K562 (cell line): ENCODE measurements at regions not wholly inside any gene's neighbourhood (a gene's known extent, or its start where the extent isn't known, plus 50 kb on each side); places are given as distances from the start of the nearest gene placed in this dataset.

Source experiments
- ATAC-seq: fragments of 200-7000 bp; cut with Tn5 transposase; 3 replicates; pipeline ENCODE4 v1.9.1; 2020; ENCODE audit warnings: moderate library complexity
- BruUV-seq: library from RNA; stranded (reverse); fragments of 400-500 nt; replicated peaks from 2 replicates; lab custom pipeline; 2021; lab: Mats Ljungman, UMichigan
- CTCF ChIA-PET: fragments of 300-600 bp; formaldehyde crosslinking; extraction: SDS; loops from one replicate; lab custom pipeline; 2021; ENCODE audit warnings: low intra/inter-chr PET ratio; lab: Yijun Ruan, JAX
- POLR2A ChIA-PET: fragments of 300-600, 350-650 bp; sonication (Branson Sonifier 250); formaldehyde crosslinking; extraction: SDS; loops from one replicate; lab custom pipeline; 2021; ENCODE audit warnings: antibody characterized with exemption, inconsistent platforms; lab: Yijun Ruan, JAX
- DNase-seq, 4 experiments: peaks; one replicate each; pipeline versions ENCODE4 v3.0.0 to v3.0.0-alpha.2; 2011 to 2018; ENCODE audit warnings: low spot score in 3 of 4, mixed read lengths in 3 of 4; ENCODE audit errors: extremely low read depth in 1 of 4
- FAIRE-seq: peaks from 2 replicates; lab custom pipeline; 2011; peaks lifted over from hg19 to GRCh38; lab: Jason Lieb, UNC
- H2AFZ ChIP-seq: 2 replicates; pipeline ENCODE4 v1.6.0; 2011; ENCODE audit warnings: low read depth, low read length, control low read depth, inconsistent platforms
- H3K27ac ChIP-seq: fragments of 200-600 bp; 3 replicates; pipeline ENCODE4 v1.8.0; 2011; ENCODE audit warnings: low read depth, mild to moderate bottlenecking, control low read depth, inconsistent platforms, low read length, moderate library complexity, mixed read lengths; ENCODE audit errors: extremely low read depth
- H3K27me3 ChIP-seq, 2 experiments: fragments of 300-600 bp in 1 of 2; 2 replicates in 1 of 2; 3 replicates in 1 of 2; pipeline versions ENCODE4 v1.6.0 to v1.8.0; 2011; ENCODE audit warnings: inconsistent platforms in 2 of 2, low read length in 2 of 2, mild to moderate bottlenecking in 1 of 2, mixed read lengths in 1 of 2, moderate library complexity in 1 of 2; ENCODE audit not compliant: control insufficient read depth in 2 of 2, insufficient read depth in 2 of 2
- H3K36me3 ChIP-seq: fragments of 300-600 bp; 3 replicates; pipeline ENCODE4 v1.8.0; 2011; ENCODE audit warnings: mild to moderate bottlenecking, low read length, inconsistent platforms; ENCODE audit not compliant: control insufficient read depth, insufficient read depth
- H3K4me1 ChIP-seq, 2 experiments: fragments of 200-600 bp in 1 of 2; replicated peaks in 1 of 2; 2 replicates in 1 of 2; 3 replicates in 1 of 2; pipeline versions ENCODE4 v1.5.1 to v1.8.0; 2011; ENCODE audit warnings: inconsistent platforms in 2 of 2, low read length in 2 of 2, mild to moderate bottlenecking in 1 of 2, mixed read lengths in 1 of 2, moderate library complexity in 1 of 2; ENCODE audit not compliant: control insufficient read depth in 2 of 2, insufficient read depth in 2 of 2
- H3K4me2 ChIP-seq: 2 replicates; pipeline ENCODE4 v1.6.1; 2011; ENCODE audit warnings: low read length, control low read depth, inconsistent platforms, mixed read lengths; ENCODE audit not compliant: insufficient read depth
- H3K4me3 ChIP-seq: fragments of 200-600 bp; sonication (generic), shearing (Covaris generic); 2 replicates; pipeline ENCODE4 v1.5.1; 2016; ENCODE audit warnings: control low read depth, inconsistent platforms
- H3K79me2 ChIP-seq: fragments of 200-600 bp; 3 replicates; pipeline ENCODE4 v1.8.0; 2011; ENCODE audit warnings: low read length, inconsistent platforms; ENCODE audit not compliant: control insufficient read depth, insufficient read depth
- H3K9ac ChIP-seq, 2 experiments: 2 replicates each; pipeline versions ENCODE4 v1.6.0 to v1.6.1; 2011; ENCODE audit warnings: low read depth in 2 of 2, low read length in 2 of 2, control low read depth in 1 of 2, inconsistent platforms in 1 of 2, mild to moderate bottlenecking in 1 of 2, mixed read lengths in 1 of 2; ENCODE audit not compliant: insufficient read depth in 1 of 2
- H3K9me1 ChIP-seq: one replicate; pipeline ENCODE4 v1.6.0; 2011; ENCODE audit warnings: inconsistent platforms, mild to moderate bottlenecking, low read length, moderate library complexity; ENCODE audit not compliant: control insufficient read depth, insufficient read depth
- H3K9me3 ChIP-seq: replicated peaks from 2 replicates; pipeline ENCODE4 v1.5.1; 2011; ENCODE audit warnings: low read depth, low read length, inconsistent platforms; ENCODE audit not compliant: control insufficient read depth, insufficient read depth
- H4K20me1 ChIP-seq: replicated peaks from 2 replicates; pipeline ENCODE4 v1.6.1; 2011; ENCODE audit warnings: low read length, inconsistent platforms, mixed read lengths; ENCODE audit not compliant: control insufficient read depth, insufficient read depth
- JUND ChIP-seq, 2 experiments: IDR thresholded peaks; 2 replicates in 1 of 2; 3 replicates in 1 of 2; pipeline ENCODE4 v1.6.1; 2011; ENCODE audit warnings: borderline replicate concordance in 2 of 2, low read depth in 2 of 2, low read length in 2 of 2, improper control_type of control experiment in 1 of 2, missing biosample characterization in 1 of 2, missing genetic modification characterization in 1 of 2, missing genetic modification reagents in 1 of 2
- NFE2 ChIP-seq: IDR thresholded peaks from 2 replicates; pipeline ENCODE4 v1.6.1; 2014; ENCODE audit warnings: antibody characterized with exemption, low read depth
- NFYB ChIP-seq: IDR thresholded peaks from 2 replicates; pipeline ENCODE4 v1.6.1; 2011; ENCODE audit warnings: mild to moderate bottlenecking, moderate library complexity; ENCODE audit not compliant: insufficient read length; ENCODE audit errors: extremely low read depth
- RCOR1 ChIP-seq, 2 experiments: IDR thresholded peaks; 2 replicates each; pipeline ENCODE4 v1.6.1; 2012; ENCODE audit warnings: low read depth in 2 of 2, low read length in 2 of 2, borderline replicate concordance in 1 of 2, improper control_type of control experiment in 1 of 2
- ZFPM2 ChIP-seq: fragments of 250-450 bp; sonication (Bioruptor Pico); IDR thresholded peaks from 2 replicates; pipeline ENCODE4 v1.5.1; 2022; ENCODE audit warnings: mild to moderate bottlenecking
- WGBS: fragments of 100-300 bp; shearing (Covaris generic); methylation state at CpG from one replicate; pipeline ENCODE4 v1.1.6; 2016; ENCODE audit warnings: low coverage, mixed read lengths; ENCODE audit not compliant: insufficient coverage; ENCODE audit errors: missing lambda C conversion rate; 5-methylcytosine and 5-hydroxymethylcytosine counted together
- in situ Hi-C: fragments of 300-500 bp; cut with MboI; formaldehyde crosslinking; loops from 4 replicates; pipeline ENCODE4 v1.15.0; 2018; ENCODE audit warnings: inconsistent platforms, mixed read lengths
- intact Hi-C: fragments of 100-400 bp; cut with micrococcal nuclease; formaldehyde crosslinking; loops from 2 replicates; pipeline ENCODE4 v1.14.2; 2022
- TF ChIP-seq, protein P1 (sequence below), 2 experiments: fragments of 450-650 bp; IDR thresholded peaks; 2 replicates each; pipeline ENCODE4 v1.6.1; 2016; ENCODE audit warnings: mild to moderate bottlenecking in 2 of 2, borderline replicate concordance in 1 of 2, low read depth in 1 of 2, moderate library complexity in 1 of 2

DNA sequence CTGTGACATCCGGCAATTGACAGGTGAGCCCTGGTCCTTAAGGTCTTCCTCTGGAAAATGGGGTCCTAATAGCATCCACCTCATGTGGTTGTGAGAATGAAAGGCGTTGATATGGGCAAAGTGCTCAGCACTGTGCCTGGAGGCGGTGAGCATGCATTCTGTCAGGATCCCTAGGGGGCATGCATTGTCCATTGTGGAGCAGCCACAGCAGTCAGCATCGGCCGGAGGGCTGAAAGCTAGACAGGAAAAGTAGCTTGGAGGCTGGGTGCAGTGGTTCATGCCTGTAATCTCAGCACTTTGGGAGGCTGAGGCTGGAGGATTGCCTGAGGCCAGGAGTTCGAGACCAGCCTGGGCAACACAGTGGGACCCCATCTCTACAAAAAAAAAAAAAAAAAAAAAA is 122.2 kb downstream of the LHX2 start (continued):
- TF ChIP-seq ZFPM2 (CRISPR knock-in tag) (no peak), NFE2 (0 out of 2 replicates have a peak, but pooled peaks have one; percentile 27), JUND (IDR thresholded peaks at IDR 0.05; ENCODE audit: borderline replicate concordance, low read depth, low read length) (peak; percentile 37; the same call in 1 of the 2 replicates), JUND (tag; IDR thresholded peaks at IDR 0.05; ENCODE audit: borderline replicate concordance, low read depth, low read length) (no peak; the same call in 2 of the 3 replicates), RCOR1 (IDR thresholded peaks at IDR 0.05; ENCODE audit: borderline replicate concordance in 1 of 2, low read depth in 2 of 2, low read length in 2 of 2) (peak in 1 of 2 experiments; percentile 32; a peak in 1 of 4 replicates)

DNA sequence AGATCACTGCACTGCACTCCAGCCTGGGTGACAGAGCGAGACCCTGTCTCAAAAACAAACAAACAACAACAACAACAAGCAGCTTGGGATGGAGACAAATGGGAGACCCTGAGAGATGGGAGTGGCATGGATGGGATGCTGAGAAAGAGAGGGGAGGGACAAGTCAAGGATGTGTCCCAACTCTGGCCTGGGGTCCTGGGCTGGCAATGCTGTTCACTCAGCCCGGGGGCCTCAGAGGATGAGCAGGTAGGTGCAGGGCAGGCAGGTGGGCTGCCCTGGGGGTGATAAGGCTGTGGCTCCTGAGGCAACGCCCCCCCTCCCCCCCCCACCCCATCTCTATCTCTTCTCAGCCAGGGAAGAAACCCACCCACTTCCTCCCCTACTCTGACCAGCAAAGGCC is 123.0 kb downstream of the LHX2 start:
- Histone ChIP-seq H3K4me3 (no peak overlapping the region), H4K20me1 (no peaks in the 10 kb centered on the region), H3K36me3 (no peaks in the 10 kb centered on the region), H3K9me1 (no peaks in the 10 kb centered on the region), H2AFZ (no peak overlapping the region), H3K9ac (no peak overlapping the region), H3K79me2 (no peaks in the 10 kb centered on the region), H3K9me3 (no peaks in the 10 kb centered on the region), H3K27me3 (peaks cover 0 to 9% of the 10 kb centered on the region in 2 experiments; a peak in 2 of 5 replicates), H3K27ac (no peak overlapping the region), H3K4me2 (no peak overlapping the region), H3K4me1 (peaks cover 0 to 3% of the 10 kb centered on the region in 2 experiments; a peak in 3 of 5 replicates)
- 39% methylated on average over 2 of the region's 3 CpGs for WGBS
- ATAC-seq (no peak), DNase-seq (no peak), FAIRE-seq (no peak)
- POLR2A ChIA-PET: no interaction called here
- in situ Hi-C loops: no loop called here
- no peak for TF ChIP-seq NFYB
- TF ChIP-seq, protein P1, sequence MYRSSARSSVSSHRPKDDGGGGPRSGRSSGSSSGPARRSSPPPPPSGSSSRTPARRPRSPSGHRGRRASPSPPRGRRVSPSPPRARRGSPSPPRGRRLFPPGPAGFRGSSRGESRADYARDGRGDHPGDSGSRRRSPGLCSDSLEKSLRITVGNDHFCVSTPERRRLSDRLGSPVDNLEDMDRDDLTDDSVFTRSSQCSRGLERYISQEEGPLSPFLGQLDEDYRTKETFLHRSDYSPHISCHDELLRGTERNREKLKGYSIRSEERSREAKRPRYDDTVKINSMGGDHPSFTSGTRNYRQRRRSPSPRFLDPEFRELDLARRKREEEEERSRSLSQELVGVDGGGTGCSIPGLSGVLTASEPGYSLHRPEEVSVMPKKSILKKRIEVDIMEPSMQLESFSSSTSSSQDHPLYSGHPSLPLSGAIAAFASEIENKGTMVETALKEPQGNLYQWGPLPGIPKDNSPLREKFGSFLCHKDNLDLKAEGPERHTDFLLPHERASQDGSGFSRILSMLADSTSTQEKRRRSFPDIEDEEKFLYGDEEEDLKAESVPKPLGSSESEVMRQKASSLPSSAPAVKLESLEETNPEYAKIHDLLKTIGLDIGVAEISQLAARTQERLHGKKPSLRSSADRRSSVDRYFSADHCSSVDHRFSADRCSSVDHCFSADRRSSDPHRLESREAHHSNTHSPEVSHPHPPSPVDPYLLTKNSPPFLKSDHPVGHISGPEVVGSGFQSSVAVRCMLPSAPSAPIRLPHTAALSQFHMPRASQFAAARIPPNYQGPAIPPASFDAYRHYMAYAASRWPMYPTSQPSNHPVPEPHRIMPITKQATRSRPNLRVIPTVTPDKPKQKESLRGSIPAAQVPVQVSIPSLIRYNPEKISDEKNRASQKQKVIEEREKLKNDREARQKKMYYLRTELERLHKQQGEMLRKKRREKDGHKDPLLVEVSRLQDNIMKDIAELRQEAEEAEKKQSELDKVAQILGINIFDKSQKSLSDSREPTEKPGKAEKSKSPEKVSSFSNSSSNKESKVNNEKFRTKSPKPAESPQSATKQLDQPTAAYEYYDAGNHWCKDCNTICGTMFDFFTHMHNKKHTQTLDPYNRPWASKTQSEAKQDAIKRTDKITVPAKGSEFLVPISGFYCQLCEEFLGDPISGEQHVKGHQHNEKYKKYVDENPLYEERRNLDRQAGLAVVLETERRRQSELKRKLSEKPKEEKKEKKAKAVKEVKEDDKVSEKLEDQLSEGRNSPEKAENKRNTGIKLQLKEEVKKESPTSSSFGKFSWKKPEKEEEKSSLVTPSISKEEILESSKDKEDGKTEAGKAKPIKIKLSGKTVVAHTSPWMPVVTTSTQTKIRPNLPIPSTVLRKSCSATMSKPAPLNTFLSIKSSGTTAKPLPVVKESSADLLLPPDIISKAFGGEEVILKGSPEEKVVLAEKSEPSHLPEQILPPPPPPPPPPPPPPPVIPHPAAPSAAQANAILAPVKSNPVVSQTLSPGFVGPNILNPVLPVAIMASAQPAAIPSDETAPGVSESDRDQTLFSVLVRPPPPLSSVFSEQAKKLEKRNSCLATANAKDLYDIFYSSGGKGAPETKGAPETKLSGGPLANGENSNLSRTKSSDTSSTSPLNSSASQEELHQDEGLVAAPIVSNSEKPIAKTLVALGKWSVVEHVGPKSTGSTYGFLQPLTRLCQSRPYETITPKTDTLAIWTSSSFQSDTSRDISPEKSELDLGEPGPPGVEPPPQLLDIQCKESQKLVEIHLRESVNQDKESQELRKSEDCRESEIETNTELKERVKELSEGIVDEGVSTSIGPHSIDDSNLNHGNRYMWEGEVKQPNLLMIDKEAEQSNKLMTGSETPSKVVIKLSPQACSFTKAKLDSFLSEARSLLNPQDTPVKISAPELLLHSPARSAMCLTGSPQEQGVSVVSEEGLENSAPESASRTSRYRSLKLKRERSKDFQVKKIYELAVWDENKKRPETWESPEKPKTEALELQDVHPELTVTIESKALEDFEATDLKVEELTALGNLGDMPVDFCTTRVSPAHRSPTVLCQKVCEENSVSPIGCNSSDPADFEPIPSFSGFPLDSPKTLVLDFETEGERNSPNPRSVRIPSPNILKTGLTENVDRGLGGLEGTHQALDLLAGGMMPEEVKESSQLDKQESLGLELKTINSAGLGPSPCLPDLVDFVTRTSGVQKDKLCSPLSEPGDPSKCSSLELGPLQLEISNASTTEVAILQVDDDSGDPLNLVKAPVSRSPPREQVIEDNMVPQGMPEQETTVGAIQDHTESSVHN (IDR thresholded peaks at IDR 0.05; ENCODE audit: borderline replicate concordance in 1 of 2, low read depth in 1 of 2): no peak
- BruUV-seq: no TSS peak
- CTCF ChIA-PET: interaction anchor here (3.4 kb wide), 1 partner anchor 186 kb away, joined by 16 read pairs; no protein-coding TSS in a partner anchor
- intact Hi-C loops: loop anchor here (5.0 kb wide), 2 partner anchors 73 to 253 kb away; no protein-coding TSS in a partner anchor
